Ishikawa (cell line): ENCODE measurements at regions not wholly inside any gene's neighbourhood (a gene's known extent, or its start where the extent isn't known, plus 50 kb on each side); places are given as distances from the start of the nearest gene placed in this dataset.
A peak's percentile ranks its signal among the peaks of the same experiment; 100 is the strongest.

Experiments
- CEBPB ChIP-seq: IDR thresholded peaks from 2 replicates; pipeline ENCODE4 v1.6.1; 2012
- CREB1 ChIP-seq: IDR thresholded peaks from 2 replicates; pipeline ENCODE4 v1.6.1; 2012; ENCODE audit warnings: low read depth
- EGR1 ChIP-seq: IDR thresholded peaks from 2 replicates; pipeline ENCODE4 v1.6.1; 2012
- EP300 ChIP-seq: IDR thresholded peaks from 2 replicates; pipeline ENCODE4 v1.6.1; 2012; ENCODE audit warnings: borderline replicate concordance
- FOXM1 ChIP-seq: IDR thresholded peaks from 2 replicates; pipeline ENCODE4 v1.6.1; 2012; ENCODE audit warnings: low read depth, borderline replicate concordance
- MAX ChIP-seq: IDR thresholded peaks from 2 replicates; pipeline ENCODE4 v1.6.1; 2012
- NFIC ChIP-seq: IDR thresholded peaks from 2 replicates; pipeline ENCODE4 v1.6.1; 2012
- RAD21 ChIP-seq: IDR thresholded peaks from 2 replicates; pipeline ENCODE4 v1.6.1; 2012; ENCODE audit warnings: low read depth
- REST ChIP-seq: IDR thresholded peaks from 2 replicates; pipeline ENCODE4 v1.6.1; 2012; ENCODE audit warnings: low read depth, mild to moderate bottlenecking
- TAF1 ChIP-seq: IDR thresholded peaks from 2 replicates; pipeline ENCODE4 v1.6.1; 2012; ENCODE audit warnings: low read depth, mild to moderate bottlenecking
- TCF12 ChIP-seq: IDR thresholded peaks from 2 replicates; pipeline ENCODE4 v1.6.1; 2012; ENCODE audit warnings: low read depth
- TEAD4 ChIP-seq: IDR thresholded peaks from 2 replicates; pipeline ENCODE4 v1.6.1; 2012
- USF1 ChIP-seq: IDR thresholded peaks from 2 replicates; pipeline ENCODE4 v1.6.1; 2012
- YY1 ChIP-seq: IDR thresholded peaks from 2 replicates; pipeline ENCODE4 v1.6.1; 2012; ENCODE audit warnings: low read depth
- ZBTB7A ChIP-seq: IDR thresholded peaks from 2 replicates; pipeline ENCODE4 v1.6.1; 2012; ENCODE audit warnings: low read depth

GRCh38 chr3:25894101-25894500, 104.2 kb downstream of the OXSM start:
- no peak for TF ChIP-seq CEBPB
- no peak for TF ChIP-seq YY1
- TF ChIP-seq MAX = no peak
- TF ChIP-seq TCF12 = no peak
- no peak for TF ChIP-seq REST
- no peak for TF ChIP-seq TEAD4
- TF ChIP-seq EGR1 = no peak
- no peak for TF ChIP-seq EP300
- no peak for TF ChIP-seq NFIC
- no peak for TF ChIP-seq RAD21
- no peak for TF ChIP-seq ZBTB7A

- no peak for TF ChIP-seq YY1
Measured at GRCh38 chr3:25895031-25895430, 105.1 kb downstream of the OXSM start.

GRCh38 chr3:25895443-25895842, 105.6 kb downstream of the OXSM start:
- TF ChIP-seq MAX (no peak), EGR1 (no peak), FOXM1 (no peak), NFIC (no peak), REST (no peak), CREB1 (no peak), YY1 (no peak), TAF1 (no peak), CEBPB (no peak), RAD21 (no peak), TCF12 (no peak), ZBTB7A (no peak), EP300 (no peak), TEAD4 (no peak), USF1 (no peak)

- TF ChIP-seq RAD21 (peak; percentile 50), NFIC (no peak)
Measured at GRCh38 chr3:25897019-25897418, 107.1 kb downstream of the OXSM start.

GRCh38 chr3:25899352-25900101, 109.6 kb downstream of the OXSM start:
- TF ChIP-seq TEAD4 (0 out of 2 replicates have a peak, but pooled peaks have one; percentile 9), NFIC (no peak)

- TF ChIP-seq NFIC = no peak
- TF ChIP-seq USF1 = no peak
- TF ChIP-seq TCF12 = no peak
- no peak for TF ChIP-seq TAF1
- no peak for TF ChIP-seq MAX
- no peak for TF ChIP-seq RAD21
- TF ChIP-seq ZBTB7A = no peak
Measured at GRCh38 chr3:25900161-25900560, 110.3 kb downstream of the OXSM start.

- TF ChIP-seq EP300 = no peak
- TF ChIP-seq TAF1 = no peak
- TF ChIP-seq CREB1 = no peak
- TF ChIP-seq NFIC = no peak
- TF ChIP-seq MAX = no peak
- TF ChIP-seq CEBPB = no peak
- no peak for TF ChIP-seq FOXM1
- TF ChIP-seq TEAD4 = no peak
- no peak for TF ChIP-seq RAD21
- TF ChIP-seq REST = no peak
- TF ChIP-seq TCF12 = no peak
- no peak for TF ChIP-seq EGR1
- no peak for TF ChIP-seq ZBTB7A
- no peak for TF ChIP-seq YY1
- TF ChIP-seq USF1 = no peak
Measured at GRCh38 chr3:25901796-25902195, 111.9 kb downstream of the OXSM start.
